ENCODE measurements at regions not wholly inside any gene's neighbourhood (a gene's known extent, or its start where the extent isn't known, plus 50 kb on each side); places are given as distances from the start of the nearest gene placed in this dataset.
A peak's percentile ranks its signal among the peaks of the same experiment; 100 is the strongest.

DNA sequence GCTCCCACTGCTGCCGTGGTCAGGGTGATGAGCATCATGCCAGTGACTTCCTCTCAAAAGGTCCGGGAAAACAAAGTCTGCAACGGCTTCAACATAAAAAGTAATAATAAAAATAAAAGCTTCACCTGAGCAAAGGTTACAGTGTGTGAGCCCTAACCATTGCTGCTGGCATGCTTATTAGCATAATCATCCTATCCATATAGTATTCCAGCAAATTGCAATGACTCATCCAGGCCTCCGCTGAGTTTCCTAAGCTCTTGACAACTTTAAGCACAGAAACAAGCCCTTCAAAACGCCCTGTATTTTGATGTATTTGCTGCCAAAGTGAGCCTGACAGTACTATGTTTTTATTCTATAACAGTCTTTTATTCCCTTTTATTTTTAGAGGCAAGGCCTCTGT is 100.5 kb downstream of the AASDH start:
- DNase-seq = no peak

GRCh38 chr4:56283375-56283774 is 103.9 kb downstream of the AASDH start:
- no peak for DNase-seq

DNA sequence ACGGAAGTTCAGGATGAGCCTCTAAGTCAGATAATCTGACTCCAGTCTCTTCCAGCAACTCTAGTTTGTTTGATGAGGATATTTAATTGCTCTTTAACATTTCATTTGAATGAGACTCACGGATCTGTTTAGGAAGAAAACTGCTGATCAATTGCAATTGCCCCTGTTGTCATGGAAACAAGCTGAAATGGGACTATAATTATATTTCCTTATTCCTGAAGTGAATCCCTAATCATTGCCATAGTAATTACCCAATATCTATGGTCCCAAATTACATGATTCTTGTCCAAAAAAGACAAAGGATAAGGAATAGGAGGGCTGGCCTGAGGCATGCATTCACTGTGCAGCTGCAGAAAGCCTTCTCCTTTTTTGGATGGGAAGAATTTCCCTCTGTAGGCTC is 105.3 kb downstream of the AASDH start:
- DNase-seq = no peak

DNA sequence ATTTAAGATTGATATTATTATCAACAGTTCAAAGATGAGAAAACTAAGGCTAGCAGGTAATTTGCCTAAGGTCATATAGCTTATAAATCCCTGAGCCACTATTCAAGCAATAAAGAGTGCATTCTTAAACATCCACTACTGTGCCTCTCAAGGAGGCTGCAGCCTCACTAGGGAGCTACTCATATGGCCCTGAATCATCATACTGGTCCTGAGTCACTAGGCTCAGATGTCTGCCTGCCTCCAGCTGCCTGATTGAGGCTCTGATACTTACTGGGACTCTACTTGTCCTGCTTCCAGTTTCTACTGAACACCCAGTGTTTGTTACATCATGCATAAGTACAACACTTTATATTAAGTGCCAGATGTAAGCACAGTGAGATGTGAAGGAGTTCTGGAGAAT is 110.7 kb downstream of the AASDH start:
- DNase-seq = no peak

GRCh38 chr4:56273391-56273790 is 113.9 kb downstream of the AASDH start:
- no peak for DNase-seq

DNA sequence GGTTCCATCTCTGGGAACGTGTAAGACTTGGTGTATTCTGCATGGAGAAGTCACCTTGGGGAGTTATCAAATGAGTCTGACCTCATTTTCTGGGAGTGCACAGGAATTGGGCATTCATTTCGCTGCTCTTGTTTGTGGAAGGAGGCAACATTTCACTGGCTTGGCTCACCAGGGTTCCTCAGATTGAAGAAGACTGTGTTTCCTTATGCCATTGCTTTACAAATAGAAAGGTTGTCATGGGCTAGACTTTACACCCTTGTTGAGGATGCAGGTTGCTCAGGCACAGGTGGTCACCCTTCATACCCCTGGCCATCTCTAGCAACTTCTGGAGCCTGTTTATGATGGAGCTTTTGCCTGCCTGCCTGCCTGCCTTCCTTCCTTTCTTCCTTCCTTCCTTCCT is 114.4 kb downstream of the AASDH start:
- no peak for DNase-seq

DNA sequence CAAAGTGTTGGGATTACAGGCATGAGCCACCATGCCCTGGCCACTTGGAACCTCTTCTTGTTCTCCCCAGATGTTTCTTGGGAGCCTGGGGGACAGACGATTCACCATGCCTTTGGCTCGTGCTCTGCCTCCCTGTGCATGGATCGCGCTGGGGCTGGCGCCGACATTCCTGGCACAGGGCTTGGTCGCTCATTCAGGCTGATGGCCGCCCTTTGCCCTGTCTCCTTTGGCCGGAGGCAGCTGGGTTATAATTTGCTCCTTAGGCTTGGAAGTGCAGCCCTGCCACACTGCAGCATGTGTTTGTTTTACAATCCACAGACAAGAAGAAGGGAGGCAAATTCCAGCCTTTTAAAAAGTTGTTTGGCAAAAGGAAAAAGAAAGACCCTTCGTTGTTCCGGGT is 115.3 kb downstream of the AASDH start:
- no peak for DNase-seq

DNA sequence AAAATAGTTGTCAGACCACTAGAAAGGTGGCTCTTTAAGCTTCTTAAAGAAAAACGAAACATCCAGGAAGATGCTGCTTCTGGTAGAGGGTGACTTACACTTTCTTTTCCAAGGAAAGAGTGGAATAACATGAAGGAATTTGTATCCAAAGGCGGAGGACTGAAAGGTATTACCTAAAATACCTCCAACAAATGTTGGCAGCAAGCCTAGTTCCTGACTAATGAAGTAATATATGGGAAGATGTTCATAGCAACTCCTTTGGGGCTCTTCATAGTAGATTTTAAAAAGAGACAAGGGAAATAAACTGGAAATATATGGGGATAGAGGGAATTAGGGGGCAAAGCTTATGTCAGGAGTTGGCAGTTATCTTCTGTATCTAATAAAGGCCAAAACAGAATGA is 116.2 kb downstream of the AASDH start:
- no peak for DNase-seq

DNA sequence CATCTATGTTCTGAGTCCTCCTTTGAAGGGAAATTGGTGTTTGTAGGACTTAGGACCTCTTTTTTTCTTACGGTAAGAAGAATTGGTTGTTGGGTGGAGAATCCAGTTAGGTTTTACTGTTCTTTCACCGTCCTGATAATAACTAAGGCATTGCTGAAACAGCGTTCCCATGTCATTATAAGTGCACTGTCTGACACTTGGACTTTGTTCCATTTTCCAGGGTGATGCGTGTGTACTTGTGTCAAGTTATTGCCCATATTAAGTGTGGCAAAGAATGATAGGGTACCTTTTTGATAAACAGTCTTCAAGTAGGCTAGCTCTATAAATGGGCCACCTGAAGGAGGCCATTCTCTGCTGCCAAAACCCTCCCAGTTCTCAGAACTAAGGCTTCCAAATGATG is 119.7 kb downstream of the AASDH start:
- DNase-seq = no peak

- no peak for DNase-seq
These were observed 122.4 kb downstream of the AASDH start for GRCh38 chr4:56264873-56265272.

DNA sequence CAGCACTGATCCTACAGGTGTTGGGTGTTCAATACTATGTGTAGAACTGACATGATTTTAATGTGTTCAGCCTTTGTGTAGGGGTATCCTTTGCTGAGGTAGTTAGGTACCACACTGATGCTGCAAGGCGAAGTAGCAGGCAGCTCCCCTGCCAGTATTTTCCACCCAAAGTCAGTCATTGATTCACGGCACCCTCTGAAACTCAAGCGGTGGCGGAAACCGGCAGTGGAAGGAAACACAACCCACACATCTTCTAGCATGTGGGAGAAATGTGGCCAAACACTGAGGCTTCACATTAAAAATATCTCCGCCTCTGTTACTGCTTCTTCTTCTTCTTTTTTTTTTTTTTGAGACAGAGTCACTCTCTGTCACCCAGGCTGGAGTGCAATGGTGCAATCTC is 126.3 kb downstream of the AASDH start:
- DNase-seq = peak; percentile 58 to 66

DNA sequence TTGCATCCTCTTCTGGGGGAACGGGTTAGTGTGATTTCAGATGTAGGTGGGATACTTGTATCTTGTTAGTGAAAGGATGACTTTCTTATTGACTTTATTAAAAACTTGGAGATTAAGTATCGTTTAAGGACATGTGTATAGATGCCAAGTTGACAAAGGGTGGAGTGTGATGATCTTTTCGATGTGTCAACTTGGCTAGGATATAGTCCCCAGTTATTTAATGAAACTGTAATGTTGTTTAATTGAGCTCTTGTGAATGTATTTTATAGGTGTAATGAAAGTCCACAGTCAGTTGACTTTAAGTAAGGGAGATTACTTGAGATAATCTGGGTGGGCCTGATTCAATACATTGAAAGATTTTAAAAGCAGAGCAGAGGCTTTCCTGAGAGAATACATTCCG is 127.0 kb downstream of the AASDH start:
- no peak for DNase-seq

GRCh38 chr4:56259655-56260054 is 127.6 kb downstream of the AASDH start:
- DNase-seq = no peak

DNA sequence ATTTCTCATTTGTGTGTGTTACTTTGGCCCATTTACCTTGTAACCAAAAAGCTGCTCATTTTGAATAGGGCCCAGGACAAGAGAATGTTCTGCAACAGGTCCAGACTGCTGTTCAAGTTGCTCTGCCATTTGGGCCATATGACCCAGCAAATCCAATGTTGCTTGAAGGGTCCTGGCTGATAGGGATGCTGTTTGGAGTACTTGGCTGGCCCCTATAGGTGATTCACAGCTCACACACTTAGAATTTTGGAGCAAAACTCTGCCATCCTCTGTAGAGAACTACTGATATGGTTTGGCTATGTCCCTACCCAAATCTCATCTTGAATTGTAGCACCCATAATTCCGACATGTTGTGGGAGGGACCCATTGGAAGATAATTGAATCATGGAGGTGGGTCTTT is 131.5 kb downstream of the AASDH start:
- no peak for DNase-seq

GRCh38 chr4:56253666-56254305 is 133.5 kb downstream of the AASDH start:
- DNase-seq = no peak

- no peak for DNase-seq
These were observed 134.6 kb downstream of the AASDH start for GRCh38 chr4:56252561-56253152.

DNA sequence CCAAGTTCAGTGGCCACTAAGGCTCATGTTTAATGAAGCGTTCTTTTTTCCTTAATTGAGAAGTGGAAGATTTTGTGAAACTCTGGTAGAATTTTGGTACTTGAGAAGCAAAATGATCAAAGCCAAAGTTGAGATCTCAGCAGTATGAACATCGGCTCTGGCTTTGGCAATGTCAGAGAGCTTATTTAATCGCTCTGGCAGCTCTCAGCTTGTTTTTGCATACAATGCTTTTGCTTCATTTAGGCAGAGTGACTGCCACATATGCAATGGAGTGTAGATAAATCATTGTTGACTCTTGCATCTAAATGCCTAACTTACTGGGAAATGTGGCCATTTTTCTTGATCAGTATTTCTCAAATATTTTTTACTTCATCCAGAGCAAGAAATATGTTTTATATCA is 135.7 kb downstream of the AASDH start:
- no peak for DNase-seq

- no peak for DNase-seq
These were observed 136.5 kb downstream of the AASDH start for GRCh38 chr4:56250776-56251175.

DNA sequence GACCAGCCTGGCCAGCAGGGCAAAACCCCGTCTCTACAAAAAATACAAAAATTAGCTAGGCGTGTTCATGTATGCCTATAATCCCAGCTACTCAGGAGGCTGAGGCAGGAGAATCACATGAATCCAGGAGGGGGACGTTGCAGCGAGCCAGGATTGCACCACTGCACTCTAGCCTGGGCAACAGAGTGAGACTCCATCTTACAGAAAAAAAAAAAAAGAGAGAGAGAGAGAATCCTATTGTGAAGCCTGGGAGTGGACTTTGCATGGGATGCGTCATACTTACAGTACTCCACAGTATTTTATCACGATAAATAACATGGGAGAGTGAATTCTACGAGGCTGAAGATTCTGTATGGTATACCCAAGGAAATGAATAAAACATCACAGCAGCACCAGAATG is 139.6 kb downstream of the AASDH start:
- DNase-seq = no peak

- no peak for DNase-seq
These were observed 141.1 kb downstream of the AASDH start for GRCh38 chr4:56246233-56246610.

- no peak for DNase-seq
These were observed 141.6 kb downstream of the AASDH start for GRCh38 chr4:56245547-56246232.

DNA sequence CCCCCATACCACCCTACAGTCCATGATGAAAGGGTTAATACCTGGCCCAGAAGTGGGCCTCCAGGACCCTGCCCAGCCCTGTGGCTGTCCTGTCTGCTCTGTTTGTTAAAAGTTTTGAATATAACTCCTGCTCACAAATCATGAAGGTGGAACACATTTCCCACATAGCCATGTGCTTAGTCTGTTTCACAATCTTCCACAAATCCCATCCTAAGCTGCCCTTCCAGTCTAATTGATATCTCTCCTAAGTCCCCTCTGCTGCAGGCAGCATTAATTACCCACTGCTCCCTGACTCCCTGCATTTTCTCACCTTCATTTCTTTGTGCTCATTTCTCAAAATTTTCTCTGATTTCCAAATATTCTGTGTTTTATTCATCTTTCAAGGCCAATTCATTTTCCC is 142.6 kb downstream of the AASDH start:
- DNase-seq = no peak

GRCh38 chr4:56243107-56243506 is 144.2 kb downstream of the AASDH start:
- DNase-seq = no peak

DNA sequence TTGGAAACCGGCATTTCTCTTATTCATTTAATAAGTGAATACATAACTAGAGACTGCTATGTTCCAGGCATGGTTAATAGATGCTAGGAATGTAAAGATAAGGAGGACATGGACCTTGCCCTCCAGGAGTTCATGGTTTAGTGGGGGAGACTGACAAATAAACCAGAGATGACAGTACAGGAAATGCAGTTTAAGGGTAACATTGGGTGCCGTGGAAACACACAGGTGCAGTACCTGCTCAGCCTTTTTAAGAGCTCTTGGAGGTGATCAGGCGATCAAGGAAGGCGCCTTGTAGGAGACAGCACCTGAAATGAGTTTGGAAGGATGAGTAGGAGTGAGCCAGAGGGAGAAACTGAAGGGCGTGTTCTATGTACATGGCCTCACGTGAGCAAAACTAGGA is 145.8 kb downstream of the AASDH start:
- DNase-seq = no peak

All from stimulated activated CD4-positive, alpha-beta T cell treated with anti-CD3 and anti-CD28 coated beads, Interleukin-2, amount 100 ng/mL, for 24 hours (primary cell).